DMS53 treated with DMSO at 0.1 percent for 48 hours (cell line): ENCODE measurements at regions not wholly inside any gene's neighbourhood (a gene's known extent, or its start where the extent isn't known, plus 50 kb on each side); places are given as distances from the start of the nearest gene placed in this dataset.
"Not testable (repeated sequence)": the region's sequence is repeated elsewhere in the genome, so short reads cannot be mapped to it uniquely, and the experiment has no call there.

Experiments used
- DNase-seq: peaks from one replicate; lab custom pipeline; 2025; ENCODE audit not compliant: unreplicated experiment; lab: John Stamatoyannopoulos, UW

DNA sequence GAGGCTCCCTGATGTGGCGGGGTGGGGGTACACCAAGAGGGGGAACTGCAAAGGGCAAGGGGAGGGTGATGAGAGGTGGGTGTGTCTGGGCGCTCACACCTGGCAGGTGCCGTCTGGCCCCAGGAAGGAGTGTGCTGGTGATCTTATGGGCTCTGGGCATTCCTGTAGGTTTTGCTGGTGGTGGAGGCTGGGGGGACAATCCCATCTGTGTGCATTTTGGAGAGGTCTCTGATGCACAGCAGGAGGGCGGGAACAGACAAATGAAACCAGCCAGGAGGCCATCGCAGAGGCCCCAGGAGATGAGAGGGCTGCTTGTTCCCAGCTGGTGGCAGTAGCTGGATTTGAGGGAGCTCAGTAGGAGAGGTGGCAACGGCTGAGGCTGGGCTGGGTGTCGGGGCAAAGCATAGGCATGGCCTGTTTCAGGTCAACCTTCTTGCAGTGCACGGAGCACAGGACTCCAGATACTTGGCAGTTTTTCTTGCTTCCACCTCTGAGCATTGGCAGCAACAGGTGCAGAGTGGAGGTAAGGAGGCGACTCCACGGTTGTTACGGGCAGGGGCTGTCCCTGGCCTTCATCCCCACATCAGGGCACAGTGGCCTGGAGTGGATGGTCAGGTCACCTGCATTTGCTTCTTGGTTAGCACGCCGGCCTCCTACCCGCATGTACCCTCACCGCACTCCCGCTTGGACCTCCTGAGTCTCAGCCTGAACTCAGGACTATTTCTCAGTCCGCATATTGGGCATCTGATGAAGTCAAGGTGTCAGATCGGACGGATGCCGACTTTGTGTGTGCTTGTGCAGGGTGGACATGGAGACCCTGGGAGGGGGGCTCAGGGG is 194.2 kb upstream of the HDAC4 start:
- DNase-seq, result no peak

DNA sequence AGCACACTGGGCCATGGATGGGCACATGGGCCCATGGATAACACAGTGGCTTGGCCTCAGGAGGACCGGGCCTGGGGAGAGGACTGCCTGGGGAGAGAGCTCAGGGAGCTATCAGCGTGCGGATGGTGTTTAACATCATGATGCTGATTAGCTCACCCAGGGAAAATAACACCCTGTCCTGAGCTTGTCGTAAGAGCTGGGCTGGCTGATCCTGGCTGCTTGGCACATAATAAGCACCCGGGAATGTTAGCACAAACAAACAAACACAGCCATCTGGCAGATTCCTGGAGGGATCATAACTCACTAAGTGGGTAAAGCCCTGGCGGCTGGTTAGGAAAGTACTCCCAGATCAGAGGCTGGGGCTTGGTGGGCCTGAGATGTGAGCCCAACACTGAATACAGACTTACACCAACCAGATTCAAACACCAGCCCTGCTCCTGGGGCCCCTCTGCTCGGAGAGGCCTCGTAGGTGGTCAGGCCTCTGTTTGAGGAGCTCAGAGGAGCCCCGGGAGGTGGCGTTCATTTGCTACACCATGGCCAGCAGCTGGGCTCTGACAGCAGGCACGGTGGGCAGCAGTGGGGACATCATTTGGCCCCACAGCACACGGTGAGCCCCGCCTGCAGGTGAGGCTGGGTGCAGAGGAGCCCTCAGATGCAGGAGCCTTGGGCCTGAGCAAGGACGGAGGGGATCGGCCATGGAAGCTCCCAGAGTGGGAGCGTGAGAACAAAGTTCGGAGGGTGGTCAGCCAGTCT is 193.4 kb upstream of the HDAC4 start:
- DNase-seq, result no peak

DNA sequence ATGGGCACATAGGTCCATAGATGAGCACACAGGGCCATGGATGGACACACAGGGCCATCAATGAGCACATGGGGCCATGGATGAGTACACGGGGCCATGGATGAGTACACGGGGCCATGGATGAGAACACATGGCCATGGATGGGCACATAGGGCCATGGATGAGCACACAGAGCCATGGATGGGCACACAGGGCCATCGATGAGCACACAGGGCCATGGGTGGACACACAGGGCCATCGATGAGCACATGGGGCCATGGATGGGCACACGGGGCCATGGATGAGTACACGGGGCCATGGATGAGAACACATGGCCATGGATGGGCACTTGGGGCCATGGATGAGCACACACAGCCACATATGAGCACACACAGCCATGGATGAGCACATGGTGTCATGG is 192.6 kb upstream of the HDAC4 start:
- no peak for DNase-seq

DNA sequence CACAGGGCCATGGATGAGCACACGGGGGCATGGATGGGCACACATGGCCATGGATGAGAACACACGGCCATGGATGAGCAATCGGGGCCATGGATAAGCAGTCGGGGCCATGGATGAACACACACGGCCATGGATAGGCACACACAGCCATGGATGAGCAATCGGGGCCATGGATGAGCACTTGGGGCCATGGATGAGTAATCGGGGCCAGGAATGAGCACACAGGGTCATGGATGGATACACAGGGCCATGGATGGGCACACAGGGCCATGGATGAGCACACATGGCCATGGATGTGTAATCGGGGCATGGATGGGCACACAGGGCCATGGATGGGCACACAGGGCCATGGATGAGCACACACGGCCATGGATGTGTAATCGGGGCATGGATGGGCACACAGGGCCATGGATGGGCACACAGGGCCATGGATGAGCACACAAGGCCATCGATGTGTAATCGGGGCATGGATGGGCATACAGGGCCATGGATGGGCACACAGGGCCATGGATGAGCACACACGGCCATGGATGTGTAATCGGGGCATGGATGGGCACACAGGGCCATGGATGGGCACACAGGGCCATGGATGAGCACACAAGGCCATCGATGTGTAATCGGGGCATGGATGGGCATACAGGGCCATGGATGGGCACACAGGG is 191.9 kb upstream of the HDAC4 start:
- not testable (repeated sequence) for DNase-seq

DNA sequence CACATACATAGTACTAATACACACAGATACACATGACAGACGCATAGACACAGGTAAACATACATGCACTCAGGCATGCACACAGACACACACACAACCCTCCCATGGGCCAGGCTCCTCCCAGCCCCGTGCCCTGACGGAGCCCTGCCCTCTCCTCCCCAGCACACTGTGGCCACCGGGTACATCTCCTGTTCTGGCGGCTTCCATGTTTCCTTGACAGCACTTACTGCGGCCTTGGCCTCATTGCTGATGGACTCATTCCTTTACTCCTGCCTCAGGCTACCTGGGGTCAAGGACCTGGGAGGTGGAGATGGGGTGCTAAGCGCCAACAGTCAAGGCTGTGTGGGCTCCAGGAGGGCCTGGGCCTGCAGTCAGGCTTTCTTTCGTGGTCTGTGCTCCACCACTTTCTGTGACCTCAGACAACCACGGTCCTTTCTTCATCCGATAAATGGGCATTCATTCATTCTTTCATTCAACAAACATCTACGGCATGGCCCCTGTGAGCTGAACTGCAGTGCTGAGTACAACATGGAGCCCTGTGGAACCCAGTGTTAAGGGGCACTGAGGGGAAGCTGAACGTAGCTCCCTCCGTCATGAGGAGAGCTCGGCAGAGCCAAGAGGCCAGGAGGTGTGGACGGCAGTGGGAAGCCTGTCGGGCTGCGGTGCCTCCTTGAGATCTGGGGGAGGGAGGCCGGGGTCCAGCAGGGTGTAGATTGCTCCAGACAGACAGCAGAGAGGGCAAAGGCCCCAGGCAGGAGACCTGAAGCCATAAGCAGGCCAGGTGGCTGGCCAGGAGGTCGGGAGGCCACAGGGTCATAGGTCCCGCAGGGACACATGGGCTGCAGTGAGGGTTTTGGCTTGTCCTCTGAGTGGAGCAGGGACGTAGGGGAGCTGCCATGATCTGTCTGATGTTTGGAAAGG is 190.4 kb upstream of the HDAC4 start:
- no peak for DNase-seq

DNA sequence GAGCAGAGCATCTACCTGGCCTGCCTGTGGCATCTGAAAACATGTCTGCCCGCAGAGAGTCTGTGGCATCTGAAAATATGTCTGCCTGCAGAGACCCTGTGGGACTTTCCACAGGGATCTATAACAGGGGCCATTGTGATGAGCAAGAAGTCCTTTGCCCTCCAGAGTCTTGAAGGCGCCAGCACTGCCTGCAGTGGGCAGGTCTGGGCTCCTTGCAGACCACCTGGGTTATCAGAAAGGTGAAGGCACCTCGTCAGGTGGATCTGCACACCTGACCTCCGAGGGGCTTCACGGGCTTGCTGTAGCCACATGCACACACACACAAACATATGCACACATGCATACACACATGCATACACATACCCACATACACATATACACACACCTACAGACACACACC is 189.5 kb upstream of the HDAC4 start:
- no peak for DNase-seq

DNA sequence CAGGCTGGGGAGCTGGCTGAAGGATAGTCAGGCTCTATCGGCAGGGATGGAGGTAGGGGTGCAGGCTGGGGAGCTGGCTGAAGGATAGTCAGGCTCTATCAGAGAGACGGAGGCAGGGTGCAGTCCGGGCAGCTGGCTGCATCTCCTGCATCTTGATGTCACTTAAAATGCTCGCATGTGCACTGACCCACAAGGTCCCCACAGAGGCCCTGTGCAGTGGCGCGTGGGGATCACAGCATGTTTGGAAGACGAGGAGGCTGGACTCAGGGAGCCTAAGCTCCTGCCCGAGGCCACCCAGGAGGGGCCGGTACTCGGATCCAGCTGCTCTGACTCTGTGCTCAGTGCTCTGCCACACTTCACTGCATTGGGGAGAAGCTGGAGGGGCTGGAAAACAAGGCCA is 189.0 kb upstream of the HDAC4 start:
- DNase-seq, result no peak

DNA sequence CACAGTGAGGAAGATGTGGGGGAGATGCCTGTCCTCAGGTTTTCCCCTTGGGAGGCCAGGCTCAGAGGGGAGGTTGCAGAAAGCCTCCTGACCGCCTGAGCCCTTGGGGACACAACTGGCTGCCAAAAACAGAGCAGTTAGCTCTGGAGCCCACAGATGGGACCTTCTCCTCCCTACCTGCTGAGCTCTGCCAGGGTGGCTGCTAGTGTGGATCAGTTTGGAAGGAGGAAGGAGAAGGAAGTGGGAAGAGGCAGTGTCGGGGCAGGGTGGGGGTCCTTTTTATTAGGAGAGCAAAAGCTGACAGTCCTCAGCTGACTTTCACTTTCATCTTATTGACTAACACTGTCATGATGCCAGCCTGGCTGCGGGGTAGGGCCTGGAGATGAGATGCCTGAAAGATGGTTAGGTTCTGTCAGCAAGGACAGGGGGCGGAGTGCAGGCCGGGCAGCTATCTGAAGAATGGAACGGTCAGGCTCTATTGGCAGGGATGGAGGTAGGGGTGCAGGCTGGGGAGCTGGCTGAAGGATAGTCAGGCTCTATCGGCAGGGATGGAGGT is 188.5 kb upstream of the HDAC4 start:
- no peak for DNase-seq

DNA sequence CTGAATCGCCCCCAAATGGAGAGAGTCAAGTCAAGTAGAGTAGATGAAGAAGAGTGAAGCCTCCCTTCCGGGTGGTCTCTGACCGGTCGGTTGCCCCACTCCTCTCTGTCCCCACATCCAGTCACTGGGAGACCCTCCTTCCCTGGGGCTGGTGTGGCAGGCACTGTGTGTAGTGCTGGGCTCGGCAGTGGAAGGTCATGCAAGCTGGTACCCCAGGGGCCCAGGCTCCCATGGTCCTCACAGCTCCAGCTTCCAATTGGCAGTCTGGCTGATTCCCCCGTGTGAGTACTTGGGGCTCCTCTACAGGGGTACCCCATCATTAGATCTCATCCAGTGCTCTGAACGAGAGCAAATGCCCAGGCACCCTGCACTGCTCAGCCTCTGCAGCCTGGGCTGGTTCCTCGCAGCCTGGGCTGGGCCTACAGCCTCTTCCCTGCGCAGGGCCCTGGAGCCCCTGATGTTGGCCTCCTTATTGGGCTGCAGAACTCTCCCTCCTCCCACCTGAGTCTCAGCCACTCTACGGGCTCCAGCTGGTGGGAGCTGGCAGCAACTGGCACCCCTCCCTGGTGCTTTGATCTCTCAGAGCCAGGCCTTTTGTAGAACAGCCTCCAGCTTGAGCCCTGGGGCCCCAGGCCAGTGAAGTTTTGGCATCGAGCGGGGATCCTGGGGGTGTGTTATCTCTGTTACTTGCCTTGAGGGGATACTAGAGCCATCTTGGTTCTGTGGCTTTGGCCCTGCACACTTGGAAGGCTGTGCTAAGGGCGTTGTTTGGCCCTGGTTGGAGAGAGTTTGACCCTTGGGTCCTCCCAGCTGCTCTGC is 187.8 kb upstream of the HDAC4 start:
- no peak for DNase-seq

DNA sequence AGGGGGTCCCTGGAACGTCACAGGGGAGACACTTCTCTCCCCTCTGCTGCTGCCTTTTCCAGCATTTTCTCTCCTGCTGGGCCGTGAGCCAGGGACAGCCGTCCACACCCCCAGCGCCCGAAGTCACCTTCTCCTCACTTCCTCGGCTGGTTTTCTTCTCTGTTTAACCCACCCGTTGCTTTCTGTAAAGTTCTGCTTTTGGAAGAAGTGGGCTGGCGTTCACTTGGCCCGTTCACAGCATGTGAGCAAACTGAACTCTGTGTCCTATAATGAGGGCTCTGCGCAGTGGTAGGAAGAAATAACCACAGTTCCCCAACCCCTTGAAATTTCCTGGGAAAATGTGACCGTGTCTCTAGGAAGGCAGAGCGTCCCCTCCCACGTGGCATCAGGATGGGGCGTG is 187.0 kb upstream of the HDAC4 start:
- no peak for DNase-seq

DNA sequence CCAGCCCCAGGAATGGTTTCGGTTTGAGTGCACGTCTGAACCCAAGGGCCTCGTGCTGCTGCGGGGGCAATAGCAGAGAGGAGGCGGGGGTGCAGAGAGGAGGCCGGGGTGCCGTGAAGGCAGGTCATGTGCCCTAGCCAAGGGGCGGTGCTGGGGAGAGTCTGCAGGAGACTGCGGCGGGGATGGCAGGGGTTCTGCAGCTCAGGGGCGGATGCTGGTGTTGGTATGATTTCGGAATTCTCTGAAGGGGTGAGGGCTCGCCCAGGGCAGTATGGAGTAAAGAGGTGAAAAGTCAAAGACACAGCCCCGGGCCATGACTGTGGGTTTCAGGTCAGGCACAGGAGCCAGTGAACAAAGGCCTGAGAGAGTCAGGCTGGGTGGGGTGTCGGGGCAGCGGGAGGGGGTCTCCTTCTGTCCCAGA is 186.5 kb upstream of the HDAC4 start:
- no peak for DNase-seq

DNA sequence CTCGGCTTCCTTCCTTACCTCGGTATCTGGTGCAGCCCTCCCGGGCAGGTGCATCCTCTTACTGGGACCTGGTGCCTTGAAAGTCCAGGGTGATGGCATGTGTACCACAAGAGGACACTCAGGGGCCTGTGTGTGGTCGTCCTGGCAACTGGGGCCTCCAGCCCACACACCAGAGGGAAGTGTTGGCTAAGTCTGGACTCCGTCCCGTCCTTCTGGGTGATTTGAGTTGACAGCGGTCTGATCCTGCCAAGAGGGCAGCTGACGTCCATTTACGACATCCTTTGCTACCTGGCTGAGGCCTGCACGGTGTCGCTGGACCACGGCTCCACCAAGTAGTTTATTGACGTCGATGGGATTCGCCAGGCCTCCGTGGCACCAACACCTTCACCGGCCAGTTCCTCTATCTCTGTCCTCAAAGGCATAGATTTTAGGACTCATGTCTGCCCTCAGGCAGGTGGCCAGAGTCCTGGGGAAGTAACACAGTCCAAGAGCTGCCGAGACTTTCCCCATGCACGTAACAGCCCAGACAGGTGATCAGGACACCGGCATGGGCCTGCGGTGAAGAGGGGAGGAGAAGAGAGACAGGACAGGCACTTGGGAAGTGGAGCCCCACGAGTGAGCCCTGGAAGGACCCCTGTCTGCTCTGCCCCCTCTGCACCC is 186.0 kb upstream of the HDAC4 start:
- DNase-seq, result no peak

DNA sequence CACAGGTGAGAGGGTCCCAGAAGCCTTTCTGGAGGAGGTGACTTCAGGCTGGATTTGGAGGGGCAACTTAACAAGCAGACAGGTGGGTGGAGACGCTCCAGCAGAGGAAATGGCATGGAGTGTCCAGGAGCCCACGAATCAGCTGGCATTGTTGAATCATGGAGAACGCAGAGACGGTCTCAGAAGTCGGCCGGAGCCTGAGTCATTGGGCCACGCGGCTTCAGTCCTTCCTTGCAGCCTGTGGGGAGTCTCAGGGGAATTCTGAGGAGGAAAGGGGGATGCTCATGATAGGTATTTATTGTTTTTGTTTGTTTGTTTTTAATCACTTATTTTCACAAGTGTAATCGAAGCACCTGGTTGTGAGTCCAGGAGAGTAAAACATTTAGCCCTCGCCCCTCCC is 184.6 kb upstream of the HDAC4 start:
- DNase-seq, result no peak

DNA sequence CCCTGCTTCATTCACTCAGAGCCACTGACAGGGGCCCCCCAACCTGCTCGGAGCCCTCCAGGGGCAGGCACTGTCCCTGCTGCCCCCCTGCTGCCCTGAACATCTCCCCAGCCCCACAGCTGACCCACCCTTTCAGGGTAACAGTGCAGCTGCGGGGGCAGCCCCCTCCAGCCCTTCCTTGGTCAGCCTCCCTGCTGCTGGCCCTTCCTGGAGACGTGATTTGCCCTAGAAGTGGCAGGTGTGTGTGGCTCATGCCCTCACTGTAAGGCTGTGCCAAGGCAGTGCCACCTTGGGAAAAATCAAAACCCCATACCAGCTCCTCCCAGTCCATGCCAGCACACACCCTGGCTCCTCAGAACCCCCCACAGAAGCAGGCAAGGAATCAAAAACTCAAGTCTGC is 184.2 kb upstream of the HDAC4 start:
- no peak for DNase-seq

DNA sequence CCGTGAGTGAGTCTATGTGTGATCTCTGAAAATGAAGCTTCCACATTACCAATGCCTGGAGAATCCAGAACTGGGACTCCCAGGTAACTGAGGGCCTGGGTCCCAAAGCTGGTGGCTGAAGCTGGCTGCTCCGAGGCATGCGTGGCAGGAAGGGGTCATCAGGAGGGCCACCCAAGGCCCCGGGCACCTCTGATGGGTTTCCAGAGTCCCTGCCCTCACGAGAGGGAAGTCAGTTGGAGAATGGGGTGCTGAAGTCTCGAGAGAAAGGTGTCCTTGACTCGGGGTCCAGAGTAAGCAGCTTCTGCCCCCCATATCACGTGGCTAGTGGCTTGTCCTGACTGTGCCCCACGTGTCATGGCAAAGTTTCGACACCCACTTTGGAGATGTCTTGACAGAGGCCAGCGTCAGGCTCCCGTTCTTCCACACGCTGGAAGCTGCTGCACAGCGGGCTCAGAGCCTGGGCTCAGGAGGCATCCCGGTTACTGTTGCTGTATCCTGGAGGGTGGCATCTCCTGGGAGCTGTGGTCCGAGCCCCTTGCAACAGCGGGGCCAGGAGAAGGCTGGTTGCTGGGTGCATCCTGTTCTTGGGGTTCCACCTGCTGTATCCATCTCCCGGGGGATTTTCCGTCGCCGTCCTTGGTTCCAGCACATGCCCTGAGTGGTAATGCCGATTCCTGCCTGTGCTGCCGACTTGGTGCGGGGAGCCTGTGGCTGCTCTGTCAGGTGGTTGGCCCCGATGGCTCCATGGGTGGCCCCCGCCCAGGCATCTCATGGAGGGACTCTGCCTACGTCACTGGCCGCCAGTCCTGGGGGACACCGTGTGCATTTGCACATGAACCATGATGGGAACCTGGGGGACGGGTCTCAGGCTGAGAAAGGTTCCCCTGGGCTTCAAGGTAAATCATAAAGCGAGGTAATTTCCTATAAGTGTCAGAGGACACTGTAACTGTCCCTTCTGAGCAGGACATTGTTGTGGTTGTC is 183.3 kb upstream of the HDAC4 start:
- DNase-seq, result no peak

DNA sequence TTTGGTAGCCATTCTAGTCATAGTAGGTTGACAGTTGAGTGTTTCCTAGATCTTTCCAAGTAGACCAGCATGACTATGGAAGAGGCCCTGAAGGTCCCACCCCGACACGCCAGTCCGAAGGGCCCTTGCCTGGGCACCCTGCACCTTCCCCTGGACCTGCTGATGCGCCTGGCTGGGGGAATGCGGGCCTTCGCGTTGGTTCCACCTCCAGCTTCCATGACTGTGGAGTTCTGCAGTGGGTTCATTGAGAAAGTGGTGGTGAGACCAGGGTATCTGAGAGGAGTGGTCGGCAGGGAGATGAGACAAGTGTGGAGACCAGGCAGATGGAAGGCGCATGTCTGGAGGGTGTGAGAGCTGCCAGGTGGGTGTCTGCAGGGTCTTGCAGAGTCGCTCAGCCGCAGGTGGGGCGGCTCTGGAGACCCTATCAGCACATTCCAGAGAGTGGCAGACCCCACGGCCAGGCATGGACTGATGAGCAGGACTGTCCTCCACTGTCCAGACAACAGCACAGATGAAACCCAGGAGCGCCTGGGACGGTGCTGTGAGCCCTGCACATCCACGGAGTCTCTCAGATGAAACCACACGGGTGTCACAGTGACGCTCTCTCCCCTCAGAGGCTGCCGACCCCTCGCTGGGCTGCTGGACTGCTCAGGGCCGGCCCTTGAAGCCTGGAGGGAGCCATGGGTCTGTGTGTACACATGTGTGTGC is 182.5 kb upstream of the HDAC4 start:
- no peak for DNase-seq

DNA sequence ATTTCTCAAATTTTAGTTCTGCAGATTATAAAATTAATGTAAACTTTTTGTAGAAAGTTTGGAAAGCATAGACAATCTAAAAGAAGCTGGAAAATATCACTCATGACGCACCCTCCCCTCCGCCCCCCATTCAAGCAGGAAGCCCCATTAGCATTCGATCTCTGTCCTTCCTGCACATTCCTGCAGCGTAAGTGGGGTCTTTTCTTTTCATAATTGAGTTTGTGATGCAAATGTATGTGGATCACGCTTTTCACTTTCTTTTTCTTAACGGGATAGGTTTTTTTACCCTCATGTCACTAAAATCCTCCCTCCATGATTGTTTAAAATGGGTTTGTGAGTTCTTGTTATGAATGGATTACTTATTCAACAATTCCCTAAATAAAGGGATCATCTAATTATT is 181.7 kb upstream of the HDAC4 start:
- no peak for DNase-seq
